SIG-M5 treated with dmso at 0.1 percent for 504 hours (cell line): ENCODE measurements at regions not wholly inside any gene's neighbourhood (a gene's known extent, or its start where the extent isn't known, plus 50 kb on each side); places are given as distances from the start of the nearest gene placed in this dataset.
"Not testable (repeated sequence)": the region's sequence is repeated elsewhere in the genome, so short reads cannot be mapped to it uniquely, and the experiment has no call there.

ENCODE experiments used
- DNase-seq: peaks from one replicate; lab custom pipeline; 2025; ENCODE audit not compliant: unreplicated experiment; lab: John Stamatoyannopoulos, UW

DNA sequence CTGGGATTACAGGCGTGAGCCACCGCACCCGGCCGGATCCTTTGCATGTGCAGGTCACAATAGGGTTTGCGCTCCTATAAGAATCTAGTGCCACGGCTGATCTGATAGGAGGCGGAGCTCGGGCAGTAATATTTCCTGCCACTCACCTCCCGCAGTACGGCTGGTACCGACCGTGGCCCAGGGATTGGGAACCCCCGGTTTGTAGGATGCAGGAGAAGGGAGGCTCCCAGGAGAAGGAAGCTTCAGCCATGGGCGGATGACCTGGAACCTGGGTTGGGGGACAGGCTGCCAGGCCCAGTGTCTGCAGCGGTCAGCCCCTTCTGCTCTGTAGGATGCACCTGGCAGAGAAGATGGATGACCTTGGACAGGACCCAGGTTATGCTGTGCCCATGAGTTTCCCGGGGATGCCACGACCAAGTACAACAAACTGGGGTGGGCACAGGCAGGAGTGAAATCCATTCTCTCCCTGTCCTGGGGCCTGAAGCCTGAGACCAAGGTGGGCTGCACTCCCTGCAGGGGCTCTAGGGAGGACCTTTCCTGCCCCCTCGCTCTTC, 818.9 kb downstream of the BRD1 start:
- DNase-seq, result no peak

DNA sequence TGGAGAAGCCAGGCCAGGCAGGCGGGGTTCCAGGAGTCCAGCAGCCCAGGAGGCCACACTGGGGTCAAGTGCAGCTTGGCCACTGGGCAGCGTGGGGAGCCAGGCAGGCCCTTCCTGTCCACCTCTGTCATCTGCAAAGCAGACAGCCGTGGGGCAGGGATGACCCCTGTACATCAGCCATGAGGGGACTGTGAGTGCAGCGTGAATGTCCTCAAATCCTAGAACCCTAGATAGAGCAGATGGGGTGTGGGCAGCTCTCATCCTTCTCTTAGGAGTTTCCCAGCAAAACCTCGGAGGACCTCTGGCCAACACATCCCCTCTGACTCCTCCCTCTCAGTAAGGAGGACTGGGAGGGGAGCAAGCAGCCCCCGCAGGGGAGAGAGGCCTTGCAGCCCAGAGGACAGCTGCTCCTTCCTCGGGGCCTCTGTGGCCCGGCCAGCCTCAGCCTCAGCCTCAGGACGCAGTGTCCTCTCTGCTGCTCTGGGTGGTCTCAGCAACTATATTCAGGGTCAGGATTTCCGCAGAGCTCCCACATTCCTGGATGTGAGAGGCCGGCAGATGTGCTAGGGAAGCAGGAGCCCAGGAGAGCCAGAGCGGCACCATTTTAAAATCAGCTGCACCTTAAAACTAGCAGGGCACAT, 820.5 kb downstream of the BRD1 start:
- no peak for DNase-seq

DNA sequence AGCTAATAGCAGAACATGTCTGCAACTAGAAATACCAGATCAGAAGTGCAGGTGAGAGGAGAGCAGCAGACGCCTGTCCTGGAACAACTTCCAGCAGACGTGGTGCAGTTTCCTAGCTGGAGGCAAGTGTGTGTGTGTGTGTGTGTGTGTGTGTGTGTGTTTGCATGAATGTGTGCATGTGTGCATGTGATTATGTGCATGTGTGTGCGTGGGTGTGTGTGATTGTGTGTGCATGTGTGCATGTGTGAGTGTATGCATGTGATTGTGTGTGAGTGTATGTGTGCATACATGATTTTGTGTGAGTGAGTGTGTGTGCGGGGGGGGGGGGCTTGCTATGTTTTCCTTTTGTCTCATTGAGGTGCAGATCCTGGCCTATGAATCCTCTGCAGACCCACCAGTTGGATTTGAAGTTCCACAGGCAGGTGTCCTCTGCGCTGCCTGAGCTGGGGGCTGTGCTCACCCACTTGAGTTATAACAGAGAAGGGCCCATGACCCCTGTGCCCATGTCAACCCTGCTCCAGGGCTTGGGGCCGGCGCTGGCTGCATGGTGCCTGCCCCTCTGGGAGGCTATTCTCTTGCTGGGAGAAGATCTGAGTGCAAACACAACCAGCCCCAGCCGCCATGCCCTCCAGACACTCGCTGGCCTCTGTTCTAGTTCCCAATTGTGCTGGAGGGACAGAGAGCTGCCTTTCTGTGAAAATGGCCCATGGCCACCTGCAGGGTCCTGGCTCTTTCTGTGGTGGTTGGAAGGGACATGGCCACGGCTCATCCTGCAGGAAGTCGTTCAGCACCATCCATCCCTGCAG, 821.3 kb downstream of the BRD1 start:
- no peak for DNase-seq

GRCh38 chr22:49005557-49005956, 822.1 kb downstream of the BRD1 start:
- no peak for DNase-seq

- DNase-seq, result no peak
These were observed 822.9 kb downstream of the BRD1 start for GRCh38 chr22:49004484-49005399.

DNA sequence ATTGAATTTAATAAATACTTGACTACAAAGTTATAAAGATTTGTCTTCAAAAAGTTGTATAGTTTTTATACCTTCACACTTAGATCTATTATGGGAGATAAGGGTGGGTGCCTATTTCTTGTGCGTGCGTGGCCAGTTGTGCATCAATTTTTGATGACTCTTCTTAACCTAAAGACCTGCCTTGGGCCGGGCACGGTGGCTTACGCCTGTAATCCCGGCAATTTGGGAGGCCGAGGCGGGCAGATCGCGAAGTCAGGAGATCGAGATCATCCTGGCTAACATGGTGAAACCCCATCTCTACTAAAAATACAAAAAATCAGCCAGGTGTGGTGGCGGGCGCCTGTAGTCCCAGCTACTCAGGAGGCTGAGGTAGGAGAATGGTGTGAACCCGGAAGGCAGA, 830.1 kb downstream of the BRD1 start:
- not testable (repeated sequence) for DNase-seq

DNA sequence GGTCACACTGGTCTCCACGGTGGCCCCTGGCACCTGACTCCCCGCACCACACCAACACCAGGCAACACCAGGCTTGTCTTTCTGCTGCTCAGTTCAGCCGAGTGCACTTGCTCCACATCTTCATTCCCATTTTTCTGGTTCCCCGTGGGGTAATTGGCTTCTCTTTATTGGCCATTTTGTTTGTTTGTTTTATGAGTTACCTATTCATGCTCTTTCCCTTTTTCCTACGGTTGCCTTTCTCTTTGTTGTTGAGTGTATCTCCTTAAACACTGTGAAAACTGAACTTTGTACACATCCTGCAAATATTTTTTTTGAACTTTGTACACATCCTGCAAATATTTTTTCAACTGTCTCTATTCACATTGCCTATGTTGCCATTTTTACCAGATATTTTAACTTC, 834.0 kb downstream of the BRD1 start:
- no peak for DNase-seq

- DNase-seq, result no peak
These were observed 843.0 kb downstream of the BRD1 start for GRCh38 chr22:48984639-48985038.

- no peak for DNase-seq
These were observed 845.3 kb downstream of the BRD1 start for GRCh38 chr22:48982321-48982905.

GRCh38 chr22:48981371-48982061, 846.2 kb downstream of the BRD1 start:
- DNase-seq, result no peak

DNA sequence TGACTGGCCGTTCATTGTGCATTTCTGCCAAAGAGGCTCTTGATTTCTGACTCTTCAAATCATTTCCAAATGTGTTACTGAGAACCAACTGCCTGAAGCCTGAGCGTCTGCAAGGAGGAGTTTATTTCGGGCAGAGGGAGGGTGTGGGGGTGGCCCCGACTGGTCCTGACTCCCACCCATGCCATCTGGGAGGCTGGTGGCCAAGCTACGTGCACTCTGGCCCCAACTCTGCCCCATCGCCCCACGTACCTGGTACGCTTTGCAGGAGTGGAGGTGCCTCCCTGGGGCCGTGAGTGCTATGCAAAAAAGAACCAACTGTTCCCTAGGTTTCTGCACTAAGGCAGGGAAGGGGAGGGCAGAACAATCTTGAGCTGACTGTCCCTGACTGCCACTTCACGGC, 846.8 kb downstream of the BRD1 start:
- DNase-seq, result no peak

GRCh38 chr22:48980409-48980808, 847.3 kb downstream of the BRD1 start:
- no peak for DNase-seq

- no peak for DNase-seq
These were observed 848.2 kb downstream of the BRD1 start for GRCh38 chr22:48979482-48979881.

- DNase-seq, result no peak
These were observed 850.8 kb downstream of the BRD1 start for GRCh38 chr22:48976556-48977535.

DNA sequence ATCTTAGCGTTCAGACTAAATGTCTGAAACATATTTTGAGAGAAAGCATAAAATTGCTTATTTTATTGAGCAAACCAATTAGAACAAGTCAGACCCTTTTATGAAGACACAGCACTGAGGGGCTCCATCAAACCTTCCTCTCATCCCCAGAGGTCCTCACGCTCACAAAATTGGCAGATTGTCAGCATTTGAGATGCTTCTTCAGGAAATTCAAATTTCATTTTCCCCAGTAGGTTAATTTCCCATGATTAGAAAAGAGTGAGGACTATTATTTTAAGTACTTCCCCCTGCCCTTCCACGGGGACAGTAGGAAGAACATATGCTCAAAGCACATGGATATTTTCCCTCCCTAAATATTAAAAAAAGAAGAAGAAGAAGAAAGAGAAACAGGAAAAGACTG, 851.8 kb downstream of the BRD1 start:
- DNase-seq, result no peak

DNA sequence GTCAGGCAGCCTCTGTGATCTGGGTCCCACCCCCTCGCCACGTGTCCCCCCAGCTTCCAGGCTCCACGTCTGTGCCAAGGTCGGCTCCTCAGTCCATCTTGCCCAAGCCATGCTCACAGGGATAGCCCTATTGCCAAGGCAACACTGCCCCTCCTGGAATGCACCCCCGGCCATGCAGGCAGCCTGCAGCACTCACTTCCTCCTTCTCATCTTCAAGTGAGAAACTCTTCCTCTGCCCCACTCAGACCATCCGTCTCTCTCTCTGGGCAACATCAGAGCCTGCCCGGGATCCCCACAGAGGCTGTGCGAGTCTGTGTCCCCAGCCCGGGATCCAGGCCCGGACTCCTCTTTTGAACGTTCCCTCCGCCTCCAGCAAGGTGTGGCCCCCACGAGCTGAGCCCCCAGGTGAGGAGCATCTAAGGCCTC, 852.3 kb downstream of the BRD1 start:
- DNase-seq, result no peak

- DNase-seq, result no peak
These were observed 853.0 kb downstream of the BRD1 start for GRCh38 chr22:48974443-48975315.

DNA sequence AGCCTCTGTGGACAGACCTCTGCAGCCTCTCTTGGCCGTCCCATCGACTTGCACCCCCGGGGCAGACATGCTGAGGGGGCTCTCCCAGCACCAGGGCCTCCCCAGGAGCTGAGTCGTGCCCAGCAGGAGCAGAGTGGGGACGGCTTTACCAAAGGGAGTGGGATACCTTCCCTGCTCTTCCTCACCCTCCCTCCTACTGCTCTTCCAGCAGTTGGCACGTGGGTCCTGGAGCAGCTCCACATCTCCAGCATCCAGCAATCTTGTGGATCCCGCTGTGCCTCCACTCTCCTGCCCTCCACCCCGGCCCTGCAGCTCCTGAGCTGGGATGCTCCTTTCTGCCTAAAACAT, 854.0 kb downstream of the BRD1 start:
- DNase-seq, result no peak
